Stimulated activated CD8-positive, alpha-beta memory T cell treated with anti-CD3 and anti-CD28 coated beads, Interleukin-7, amount 100 ng/mL, for 1 hour (primary cell): ENCODE measurements at regions not wholly inside any gene's neighbourhood (a gene's known extent, or its start where the extent isn't known, plus 50 kb on each side); places are given as distances from the start of the nearest gene placed in this dataset.

ENCODE experiments used
- DNase-seq, 2 donors: peaks; one replicate each; pipeline ENCODE4 v3.0.0-alpha.2; 2020; ENCODE audit warnings: low read depth in 2 of 2

DNA sequence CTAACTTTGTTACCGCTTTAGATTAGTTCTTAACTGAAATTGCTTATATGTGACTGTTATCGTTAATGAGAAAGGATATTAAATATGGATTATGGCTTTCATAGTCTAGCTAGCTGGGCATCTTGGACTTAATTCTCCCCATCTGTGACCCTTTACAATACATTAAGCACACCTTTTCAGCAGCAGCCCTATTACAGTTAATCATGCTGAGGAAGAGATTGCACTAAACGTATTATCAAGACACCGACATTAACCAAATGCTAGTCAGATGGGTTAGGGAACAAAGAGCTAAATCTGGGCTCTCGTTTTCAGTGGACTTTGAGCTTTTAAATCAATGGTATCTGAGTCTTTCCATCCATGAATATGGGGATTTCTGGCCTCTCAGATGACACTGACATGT is 447.5 kb upstream of the DCN start:
- no peak for DNase-seq

DNA sequence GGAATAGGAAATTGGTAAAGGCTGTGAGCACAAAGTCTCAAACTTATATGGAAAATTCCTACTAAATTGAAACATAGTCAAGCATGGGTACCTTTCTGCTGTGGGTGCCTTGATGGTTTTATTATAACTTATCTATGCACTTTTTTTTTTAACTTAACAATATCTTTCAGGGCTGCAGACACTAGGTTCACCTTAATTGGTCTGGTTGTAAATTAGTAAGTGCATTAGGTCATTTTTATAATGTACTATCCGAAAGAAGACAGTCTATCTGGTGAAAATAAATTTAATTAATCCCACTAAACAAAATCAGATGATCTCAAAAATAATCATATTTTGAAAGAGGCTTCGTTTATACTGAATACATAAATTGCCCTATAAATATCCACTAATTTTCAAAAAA is 446.8 kb upstream of the DCN start:
- DNase-seq = no peak

DNA sequence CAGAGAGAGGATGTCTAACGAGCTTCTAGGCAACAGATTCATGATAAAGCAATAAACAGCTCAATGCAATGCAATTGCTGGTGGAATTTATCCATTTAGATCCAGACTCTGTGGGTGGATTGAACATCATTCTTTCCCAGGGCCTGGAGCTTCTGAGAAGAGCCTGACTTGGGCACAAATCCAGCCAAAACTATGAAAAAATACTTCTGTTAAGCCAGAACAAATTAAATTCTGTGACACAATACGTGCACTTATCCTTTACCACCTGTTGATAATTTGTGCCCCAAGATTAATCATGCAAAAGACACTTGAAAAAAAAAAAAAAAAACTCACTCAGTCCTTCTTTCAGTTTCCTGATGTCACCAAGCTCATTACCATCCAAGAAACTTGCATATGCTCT is 446.0 kb upstream of the DCN start:
- no peak for DNase-seq

DNA sequence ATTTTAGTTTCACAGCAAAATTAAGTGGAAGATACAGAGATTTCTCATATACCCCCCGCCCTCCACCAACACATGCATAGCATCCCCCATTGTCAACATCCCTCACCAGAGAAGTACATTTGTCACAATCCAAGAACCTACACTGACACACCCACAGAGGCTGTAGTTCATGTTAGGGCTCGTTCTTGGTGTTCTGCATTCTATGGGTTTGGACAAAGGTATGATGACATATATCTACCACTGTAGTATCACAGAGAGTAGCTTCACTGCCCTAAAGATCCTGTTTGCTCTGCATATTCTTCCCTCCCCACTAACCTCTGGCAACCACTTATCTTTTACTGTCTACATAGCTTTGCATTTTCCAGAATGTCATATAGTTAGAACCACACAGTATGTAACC is 444.6 kb upstream of the DCN start:
- no peak for DNase-seq

DNA sequence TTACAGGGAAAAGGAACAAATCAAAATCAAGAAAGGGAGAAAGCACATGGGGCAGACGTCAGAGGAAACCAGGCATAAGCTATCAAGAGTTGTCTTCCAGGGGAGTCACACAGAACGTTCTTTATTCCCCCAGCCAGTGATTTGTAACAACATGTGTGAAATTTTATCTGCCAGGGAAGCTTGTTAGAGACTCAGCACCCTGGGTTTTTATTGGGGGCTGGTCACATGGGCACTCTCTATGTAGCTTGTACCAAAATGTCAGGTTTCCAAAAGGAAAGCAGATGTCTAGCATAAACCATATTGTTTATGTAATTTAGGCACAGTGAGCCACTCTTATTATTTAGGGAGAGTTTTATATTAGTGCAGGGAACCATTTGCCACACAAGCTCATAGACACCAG is 440.4 kb upstream of the DCN start:
- no peak for DNase-seq

DNA sequence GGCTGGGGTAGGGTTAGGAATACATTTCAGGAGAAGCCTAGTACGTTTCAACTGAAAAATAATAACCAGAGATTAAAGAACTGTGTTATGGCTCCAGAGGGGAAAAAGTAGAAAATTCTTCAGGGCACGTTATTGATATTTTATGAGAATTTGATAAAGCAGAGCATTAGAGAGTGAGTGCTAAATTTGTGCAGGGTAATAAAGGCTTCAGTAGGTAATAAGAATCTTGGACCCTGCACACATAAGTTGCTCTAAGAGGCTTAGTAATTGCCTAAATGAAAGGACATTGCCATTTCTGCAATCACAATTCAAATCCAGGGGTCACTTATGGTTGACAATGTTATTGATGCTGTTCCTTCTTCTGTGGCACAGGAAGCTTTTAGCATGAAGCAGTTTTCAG is 439.4 kb upstream of the DCN start:
- no peak for DNase-seq

DNA sequence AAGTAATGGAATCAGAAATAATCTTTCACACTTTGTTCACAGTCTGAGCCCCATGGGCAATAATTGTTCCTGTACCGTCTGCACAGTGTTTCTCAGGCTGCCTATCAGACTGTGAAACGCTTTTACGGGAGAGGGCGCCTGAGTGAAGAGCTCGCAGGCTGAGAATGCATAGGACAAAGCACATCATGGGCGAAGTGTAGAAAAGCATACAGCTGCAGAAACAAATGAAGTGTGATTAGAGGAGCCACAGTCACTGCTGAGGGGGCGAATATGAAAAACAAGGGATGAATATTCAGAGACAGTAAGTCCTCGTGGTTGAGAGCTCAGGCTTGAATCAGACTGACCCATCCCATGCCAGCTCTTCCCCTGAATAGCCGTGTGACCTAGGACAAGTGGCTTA is 438.4 kb upstream of the DCN start:
- DNase-seq = no peak

DNA sequence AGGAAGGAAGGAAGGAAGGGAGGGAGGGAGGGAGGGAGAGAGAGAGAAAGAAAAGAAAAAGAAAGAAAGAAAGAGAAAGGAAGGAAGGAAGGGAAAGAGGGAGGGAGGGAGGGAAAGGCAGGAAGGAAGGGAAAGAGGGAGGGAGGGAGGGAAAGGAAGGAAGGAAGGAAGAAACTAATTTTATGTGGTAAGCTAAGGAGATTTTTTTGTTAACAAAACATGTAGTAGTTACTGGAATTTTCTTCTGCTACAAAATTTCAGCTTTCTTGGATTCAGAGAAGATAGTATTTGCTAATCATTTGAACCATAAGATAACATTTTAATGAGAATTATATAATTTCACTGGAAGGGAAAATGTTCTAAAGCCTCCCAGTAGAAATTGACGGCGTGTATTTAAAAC is 437.8 kb upstream of the DCN start:
- no peak for DNase-seq

DNA sequence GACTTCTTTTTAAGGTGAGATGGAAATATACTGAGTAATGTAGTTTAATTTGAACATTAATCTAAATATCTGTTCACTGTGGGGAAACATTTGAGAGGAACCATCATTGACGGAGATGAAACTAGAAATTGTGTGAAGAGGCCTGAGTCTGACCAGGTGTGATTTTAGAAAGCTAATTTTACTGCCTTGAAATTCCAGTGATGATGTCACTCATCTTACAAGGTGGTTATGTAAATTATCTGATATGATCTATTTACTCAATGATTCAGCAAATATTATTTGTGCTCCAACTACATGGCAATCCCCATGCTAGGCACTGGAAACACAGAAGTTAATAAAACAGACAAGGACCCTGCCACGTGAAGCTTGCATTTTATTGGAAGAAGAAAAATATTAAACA is 435.7 kb upstream of the DCN start:
- no peak for DNase-seq

DNA sequence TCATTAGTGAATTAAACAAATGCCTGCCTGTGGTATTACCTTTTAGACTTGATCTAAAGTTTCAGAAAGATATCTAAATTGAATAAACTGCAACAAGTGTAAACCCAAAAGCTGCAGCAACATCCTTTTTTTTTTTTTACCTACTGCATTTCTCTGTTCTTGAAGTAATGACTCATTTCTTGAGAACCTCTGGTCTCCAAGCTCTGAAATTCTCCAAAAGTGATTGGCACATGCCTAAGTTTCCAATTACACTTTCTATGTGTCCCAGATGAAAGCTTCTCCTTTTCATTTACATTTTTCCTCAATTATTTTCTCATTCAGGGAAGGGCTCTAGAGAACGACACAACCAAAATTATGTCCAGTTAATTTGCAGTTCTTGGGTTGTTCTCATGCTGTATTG is 435.2 kb upstream of the DCN start:
- DNase-seq = no peak

DNA sequence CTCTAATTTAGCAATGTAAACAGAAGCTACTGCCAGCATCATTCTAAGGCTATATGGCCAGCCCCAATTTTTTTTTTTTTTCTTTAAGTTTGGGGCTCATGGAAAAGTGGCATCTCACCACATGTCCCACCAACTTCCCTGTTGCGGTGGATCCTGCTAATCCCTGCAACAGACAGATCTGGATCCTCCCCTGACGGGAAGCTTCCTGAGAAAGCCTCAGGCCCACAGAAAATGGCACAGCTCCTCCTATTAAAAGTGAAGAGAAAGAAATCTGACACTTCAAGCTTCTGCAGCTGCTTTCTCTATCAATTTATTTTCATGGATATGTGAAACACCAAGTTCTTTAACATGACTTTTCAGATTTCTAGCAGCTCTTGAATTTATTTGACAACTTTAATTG is 433.8 kb upstream of the DCN start:
- no peak for DNase-seq

DNA sequence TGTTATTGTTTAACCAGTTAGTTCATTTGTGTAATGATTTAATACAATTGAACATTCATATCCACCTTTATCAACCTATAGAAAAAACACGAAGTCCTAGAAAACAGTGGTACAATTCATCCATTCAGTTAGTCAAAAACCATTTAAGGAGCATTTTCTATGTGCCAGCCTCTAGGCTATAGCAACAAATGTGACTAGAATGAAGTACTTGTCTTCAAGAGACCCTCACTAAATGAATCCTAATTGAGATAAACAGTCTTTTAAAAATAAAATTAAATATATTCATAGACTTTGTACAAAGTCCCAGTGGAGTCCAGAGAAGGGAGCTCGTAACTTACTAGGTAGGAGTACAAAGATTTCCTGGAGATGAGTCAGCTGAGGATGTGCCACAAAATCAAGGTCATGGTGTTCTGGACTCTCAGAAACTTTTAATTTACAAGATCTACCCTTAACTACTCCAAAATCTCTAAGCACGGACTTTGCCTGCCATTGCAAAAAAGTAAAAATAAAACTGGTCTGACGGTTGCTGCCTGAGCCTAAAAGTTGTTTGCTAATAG is 430.7 kb upstream of the DCN start:
- DNase-seq = no peak

DNA sequence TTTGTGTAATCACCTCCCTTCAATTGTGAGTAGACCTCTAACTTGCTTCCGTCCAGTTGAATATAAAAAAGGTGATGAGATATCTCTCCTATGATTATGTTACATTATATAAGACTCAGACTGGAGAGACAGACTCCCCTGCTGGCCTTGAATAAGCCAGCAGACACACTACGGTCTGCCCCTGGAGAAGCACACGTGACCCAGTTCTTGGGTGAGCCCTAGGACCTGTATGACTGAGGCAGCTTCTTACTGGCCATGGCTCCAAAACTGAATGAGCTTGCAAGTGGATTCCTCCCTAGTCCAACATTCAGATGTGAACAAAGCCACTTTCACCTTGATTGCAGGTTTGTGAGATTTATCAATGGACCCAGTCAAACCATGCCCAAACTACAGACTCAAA is 427.9 kb upstream of the DCN start:
- DNase-seq = no peak

DNA sequence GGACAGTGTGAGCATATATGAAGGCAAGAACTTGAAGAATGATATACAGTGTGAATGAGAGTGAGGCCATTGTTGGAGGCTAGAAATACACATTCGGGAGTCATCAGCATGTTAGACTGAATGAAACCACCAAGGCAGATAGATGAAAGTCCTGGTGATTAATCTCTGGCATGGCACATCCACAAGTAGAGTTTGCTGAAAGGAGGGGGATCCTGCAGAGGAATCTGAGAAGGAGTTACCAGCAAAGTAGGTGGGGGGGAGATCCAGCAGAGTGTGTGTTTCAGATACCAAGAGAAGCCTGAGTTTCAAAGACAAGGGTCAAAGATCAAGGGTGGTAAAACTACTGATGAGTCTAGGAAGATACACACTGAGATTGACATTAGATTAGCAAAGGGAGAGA is 426.7 kb upstream of the DCN start:
- DNase-seq = no peak

DNA sequence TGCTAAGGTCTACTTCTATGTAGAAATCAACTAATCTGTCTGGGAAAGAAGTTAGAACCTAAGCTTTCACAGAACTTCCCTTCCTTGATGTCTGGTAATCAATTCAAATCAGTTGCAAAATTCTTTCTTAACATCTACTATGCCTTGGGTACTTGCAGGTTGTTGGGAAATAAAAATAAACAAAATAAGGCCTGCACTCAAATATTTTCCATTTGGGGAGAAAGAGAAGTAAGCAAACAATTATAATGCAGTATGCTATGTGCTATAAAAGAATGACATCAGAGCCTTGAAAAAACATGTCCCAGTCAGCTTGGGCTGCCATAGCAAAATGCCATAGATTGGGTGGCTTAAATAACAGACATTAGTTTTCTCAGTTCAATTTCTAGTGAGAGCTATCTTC is 425.9 kb upstream of the DCN start:
- DNase-seq = no peak

DNA sequence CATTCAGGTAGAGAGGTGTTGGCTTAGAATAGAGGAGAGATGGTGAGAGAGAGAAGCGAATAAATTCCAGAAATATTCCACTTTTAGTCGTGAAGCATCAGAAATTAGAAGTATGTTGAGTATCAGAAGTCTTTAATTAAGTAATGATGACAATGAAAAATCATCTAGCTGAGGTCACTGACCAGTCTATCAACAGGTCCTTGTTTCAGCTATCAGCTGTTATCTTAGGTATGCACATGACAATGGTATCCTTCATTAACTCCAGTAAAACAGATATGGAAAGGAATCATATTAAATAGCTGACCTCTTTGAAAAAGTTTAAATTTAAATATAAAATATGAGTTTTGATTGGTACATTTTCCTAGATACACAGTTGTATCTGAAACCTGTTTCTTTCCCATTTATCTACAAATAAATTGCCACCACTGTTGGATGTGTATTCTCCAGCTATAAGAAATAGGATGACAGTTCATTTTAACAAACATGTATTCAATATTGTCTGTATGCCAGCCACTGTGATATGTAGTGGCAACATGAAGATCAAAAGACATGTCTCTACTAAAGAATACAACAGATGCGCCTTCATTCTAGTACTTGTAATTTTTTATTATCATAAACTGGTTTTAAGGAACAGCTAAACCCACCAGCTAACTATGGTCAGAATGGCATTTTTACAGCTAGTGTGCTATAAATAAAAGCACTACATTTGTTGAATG is 424.2 kb upstream of the DCN start:
- no peak for DNase-seq

DNA sequence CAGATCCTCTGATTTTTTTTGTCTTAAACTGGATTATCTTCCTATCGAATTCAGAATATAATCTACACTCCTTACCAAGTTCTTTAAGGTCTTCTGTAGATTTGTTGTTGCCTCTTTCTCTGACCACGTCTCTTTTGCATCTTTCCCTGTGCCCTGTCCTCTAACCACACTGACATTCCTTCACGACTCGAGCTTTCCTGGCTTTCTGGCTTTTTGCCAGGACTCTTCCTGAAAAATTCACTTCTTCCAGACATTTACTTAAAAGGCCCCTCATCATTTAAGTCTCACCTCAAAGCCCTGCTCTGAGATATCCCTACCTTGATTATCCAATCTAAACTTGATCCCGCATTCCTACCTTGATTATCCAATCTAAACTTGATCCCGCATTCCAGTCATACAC is 422.3 kb upstream of the DCN start:
- no peak for DNase-seq

DNA sequence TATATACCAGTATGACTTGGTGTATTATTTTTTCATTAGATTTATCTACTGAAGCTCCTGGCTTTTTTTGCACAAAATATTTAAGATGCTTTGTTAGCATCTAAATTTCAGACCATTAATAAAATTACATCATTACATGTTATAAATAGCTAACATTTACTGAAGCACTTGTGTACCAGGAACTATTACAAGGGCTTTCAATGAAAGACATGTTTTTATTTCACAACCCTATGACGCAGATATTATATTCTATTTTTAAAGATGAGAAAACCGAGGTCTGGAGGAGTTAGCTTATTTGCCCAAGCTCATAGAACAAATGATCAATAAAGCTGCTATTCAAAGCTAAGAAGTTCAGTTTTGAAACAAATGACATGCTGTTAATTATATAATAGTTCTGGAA is 420.4 kb upstream of the DCN start:
- DNase-seq = no peak

DNA sequence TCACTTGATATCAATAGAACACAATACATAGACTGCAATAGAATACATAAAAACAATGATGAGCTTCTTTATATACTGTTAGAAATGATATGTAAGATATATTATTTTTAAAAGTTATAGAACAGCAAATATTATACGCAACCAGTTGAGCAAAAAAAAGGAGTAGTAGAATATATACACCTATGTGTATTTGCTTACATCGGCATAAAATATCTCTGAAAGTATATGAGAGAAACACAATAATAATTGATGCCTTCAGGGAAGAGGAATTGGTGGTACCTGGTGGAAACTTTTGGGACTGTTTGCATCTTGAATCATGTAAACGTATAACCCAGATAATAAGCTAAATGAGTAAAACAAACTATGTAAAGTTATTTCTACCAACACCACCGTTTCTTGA is 418.4 kb upstream of the DCN start:
- no peak for DNase-seq

DNA sequence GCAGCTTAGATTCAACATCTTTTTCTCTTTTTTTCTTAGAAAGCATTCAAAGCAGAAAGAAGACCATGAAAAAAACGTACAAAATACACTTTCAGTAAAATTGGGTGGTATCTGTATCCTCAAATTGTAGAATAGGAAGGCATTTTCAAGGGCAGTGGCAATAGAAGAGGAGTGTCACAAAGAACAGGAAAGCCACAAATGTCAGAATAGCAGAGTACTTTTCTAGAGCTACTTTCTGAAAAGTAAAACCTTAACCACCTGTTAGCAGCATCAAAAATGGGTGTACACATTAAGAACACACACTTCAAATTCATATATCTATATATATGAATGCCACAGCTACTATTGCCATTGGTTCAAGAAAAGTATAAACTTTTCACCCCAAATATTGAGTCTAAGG is 412.1 kb upstream of the DCN start:
- DNase-seq = no peak

DNA sequence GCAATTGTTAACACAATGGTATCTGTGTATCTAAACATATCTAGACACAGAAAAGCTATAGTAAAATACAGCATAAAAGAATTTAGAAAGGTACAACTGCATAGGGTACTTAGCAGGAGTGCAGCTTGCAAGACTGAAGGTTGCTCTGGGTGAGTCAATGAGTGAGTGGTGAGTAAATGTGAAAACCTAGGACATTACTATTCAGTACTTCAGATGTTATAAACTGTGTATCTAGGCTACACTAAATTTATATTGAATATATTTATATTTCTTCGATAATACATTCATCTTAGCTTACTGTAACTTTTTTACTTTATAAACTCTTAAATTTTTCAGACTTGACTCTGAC is 409.0 kb upstream of the DCN start:
- DNase-seq = no peak

DNA sequence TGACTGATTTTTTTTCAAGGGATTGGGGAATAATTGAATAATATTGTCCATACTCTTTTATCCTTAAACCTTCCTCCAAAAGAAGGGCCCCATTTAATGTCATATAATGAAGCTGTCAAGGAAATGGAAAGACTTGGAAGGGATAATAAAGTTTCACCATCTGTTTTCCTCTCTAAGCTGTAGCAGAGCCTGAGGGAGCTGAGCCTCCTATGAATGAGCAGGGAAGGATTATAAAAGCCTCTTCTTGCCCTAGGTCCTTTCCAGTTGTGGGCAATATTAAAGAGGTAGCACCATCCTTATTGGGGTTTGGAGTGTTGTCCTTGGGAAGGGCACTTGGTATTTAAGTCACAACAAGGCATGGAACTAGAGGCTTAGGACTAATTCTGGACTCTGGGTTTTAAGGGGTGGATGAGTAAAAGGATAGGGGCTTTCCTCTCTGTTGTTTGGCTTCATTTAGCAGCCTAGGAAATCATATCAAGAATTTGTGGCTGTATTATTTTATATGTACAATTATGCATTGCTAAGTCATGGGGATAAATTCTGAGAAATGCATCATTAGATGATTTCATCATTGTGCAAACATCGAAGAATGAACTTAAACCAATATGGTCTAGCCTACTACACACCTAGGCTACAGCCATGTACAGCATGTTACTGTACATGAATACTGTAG is 408.5 kb upstream of the DCN start:
- DNase-seq = no peak

DNA sequence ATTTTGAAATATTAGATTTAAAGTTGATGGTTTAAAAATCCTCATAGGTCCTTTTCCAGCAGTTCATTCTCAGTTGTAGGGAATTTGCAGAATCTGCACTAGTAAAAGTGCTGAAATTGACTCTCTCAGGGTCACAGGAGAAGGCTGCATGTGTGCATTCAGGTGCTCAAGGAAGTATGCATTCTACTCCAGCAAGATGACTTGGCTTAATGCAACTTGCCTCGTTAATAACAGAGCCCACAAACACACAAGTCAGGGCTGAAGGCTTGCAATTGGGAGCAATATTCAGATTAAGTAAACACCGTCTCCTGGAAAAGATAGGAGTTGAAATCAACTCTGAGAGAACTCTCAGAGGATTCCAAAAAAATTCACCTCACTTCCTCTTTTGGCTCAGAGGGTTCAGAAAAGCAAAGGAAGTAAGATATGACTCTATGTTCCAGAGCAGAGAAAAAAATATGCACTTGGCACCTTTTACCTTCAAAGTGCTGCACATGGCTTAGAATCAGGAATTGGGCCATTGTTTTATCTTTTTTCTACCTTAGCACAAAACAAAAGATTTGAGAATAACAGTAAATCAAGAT is 406.3 kb upstream of the DCN start:
- DNase-seq = no peak
